Activated T-helper 2 cell treated with anti-CD3 and anti-CD28 coated beads, Interferon-gamma antibody, Interleukin-2, Interleukin-4, amounts not matched to agents 10 μg/mL and 5 μg/mL and 100 μg/mL, durations not matched to agents 14 hours and 24 hours and 36 hours (primary cell): ENCODE measurements at regions not wholly inside any gene's neighbourhood (a gene's known extent, or its start where the extent isn't known, plus 50 kb on each side); places are given as distances from the start of the nearest gene placed in this dataset.

ENCODE experiments used
- DNase-seq: peaks from one replicate; pipeline ENCODE4 v3.0.0; 2021; ENCODE audit warnings: low spot score
- H3K27ac Mint-ChIP-seq: one replicate; pipeline ENCODE4 v1.8.0; 2021; ENCODE audit warnings: mixed read lengths
- H3K27me3 Mint-ChIP-seq: one replicate; pipeline ENCODE4 v1.8.0; 2021; ENCODE audit warnings: low read depth, mixed read lengths
- H3K36me3 Mint-ChIP-seq: one replicate; pipeline ENCODE4 v1.8.0; 2021; ENCODE audit warnings: low read depth, mixed read lengths
- H3K4me1 Mint-ChIP-seq: one replicate; pipeline ENCODE4 v1.8.0; 2021; ENCODE audit warnings: low read depth, mixed read lengths
- H3K4me3 Mint-ChIP-seq: one replicate; pipeline ENCODE4 v1.8.0; 2021; ENCODE audit warnings: low read depth, mild to moderate bottlenecking, moderate library complexity, mixed read lengths
- H3K9me3 Mint-ChIP-seq: one replicate; pipeline ENCODE4 v1.8.0; 2021; ENCODE audit warnings: mixed read lengths
- intact Hi-C: fragments of 100-400 bp; cut with micrococcal nuclease; formaldehyde crosslinking; loops from one replicate; pipeline ENCODE4 v1.15.1; 2023

GRCh38 chr12:113766131-113766878, 199.8 kb downstream of the RBM19 start:
- no peaks in the 10 kb centered on the region for H3K4me1 Mint-ChIP-seq
- H3K9me3 Mint-ChIP-seq, result no peaks in the 10 kb centered on the region
- intact Hi-C loops, result no loop called here
- DNase-seq, result no peak
- H3K36me3 Mint-ChIP-seq, result no peaks in the 10 kb centered on the region
- no peak overlapping the region for H3K27ac Mint-ChIP-seq
- H3K4me3 Mint-ChIP-seq, result no peak overlapping the region
- no peaks in the 10 kb centered on the region for H3K27me3 Mint-ChIP-seq

GRCh38 chr12:113764661-113765060, 201.5 kb downstream of the RBM19 start:
- Mint-ChIP-seq H3K4me1 (no peaks in the 10 kb centered on the region), H3K27me3 (no peaks in the 10 kb centered on the region), H3K9me3 (no peaks in the 10 kb centered on the region), H3K4me3 (no peak overlapping the region), H3K27ac (no peak overlapping the region), H3K36me3 (no peaks in the 10 kb centered on the region)
- intact Hi-C loops, result no loop called here
- no peak for DNase-seq

GRCh38 chr12:113762882-113763816, 203.0 kb downstream of the RBM19 start:
- H3K4me1 Mint-ChIP-seq, result no peaks in the 10 kb centered on the region
- no peak overlapping the region for H3K4me3 Mint-ChIP-seq
- H3K27ac Mint-ChIP-seq, result no peak overlapping the region
- no peaks in the 10 kb centered on the region for H3K36me3 Mint-ChIP-seq
- no peak for DNase-seq
- no peaks in the 10 kb centered on the region for H3K9me3 Mint-ChIP-seq
- no peaks in the 10 kb centered on the region for H3K27me3 Mint-ChIP-seq
- intact Hi-C loops, result no loop called here

GRCh38 chr12:113762155-113762881, 203.8 kb downstream of the RBM19 start:
- no peaks in the 10 kb centered on the region for H3K36me3 Mint-ChIP-seq
- no peaks in the 10 kb centered on the region for H3K27me3 Mint-ChIP-seq
- H3K4me1 Mint-ChIP-seq, result no peaks in the 10 kb centered on the region
- no peak overlapping the region for H3K27ac Mint-ChIP-seq
- intact Hi-C loops, result no loop called here
- no peak overlapping the region for H3K4me3 Mint-ChIP-seq
- DNase-seq, result no peak
- no peaks in the 10 kb centered on the region for H3K9me3 Mint-ChIP-seq

GRCh38 chr12:113759135-113759534, 207.0 kb downstream of the RBM19 start:
- Mint-ChIP-seq H3K4me3 (no peak overlapping the region), H3K36me3 (no peaks in the 10 kb centered on the region), H3K27ac (no peak overlapping the region), H3K27me3 (no peaks in the 10 kb centered on the region), H3K9me3 (no peaks in the 10 kb centered on the region), H3K4me1 (no peaks in the 10 kb centered on the region)
- intact Hi-C loops, result no loop called here
- no peak for DNase-seq

GRCh38 chr12:113758165-113758924, 207.8 kb downstream of the RBM19 start:
- intact Hi-C loops, result no loop called here

GRCh38 chr12:113757221-113758002, 208.7 kb downstream of the RBM19 start:
- Mint-ChIP-seq H3K27ac (no peak overlapping the region), H3K36me3 (no peaks in the 10 kb centered on the region)

More at GRCh38 chr12:113758165-113758924, 207.8 kb downstream of the RBM19 start:
- Mint-ChIP-seq H3K27ac (no peak overlapping the region), H3K9me3 (no peaks in the 10 kb centered on the region), H3K4me1 (no peaks in the 10 kb centered on the region), H3K27me3 (no peaks in the 10 kb centered on the region), H3K36me3 (no peaks in the 10 kb centered on the region), H3K4me3 (no peak overlapping the region)
- no peak for DNase-seq

GRCh38 chr12:113756609-113757008, 209.5 kb downstream of the RBM19 start:
- Mint-ChIP-seq H3K27me3 (no peaks in the 10 kb centered on the region), H3K4me3 (no peak overlapping the region)

More at GRCh38 chr12:113757221-113758002, 208.7 kb downstream of the RBM19 start:
- Mint-ChIP-seq H3K4me3 (no peak overlapping the region), H3K4me1 (no peaks in the 10 kb centered on the region), H3K9me3 (no peaks in the 10 kb centered on the region), H3K27me3 (no peaks in the 10 kb centered on the region)
- intact Hi-C loops, result no loop called here
- no peak for DNase-seq

GRCh38 chr12:113755098-113755497, 211.0 kb downstream of the RBM19 start:
- Mint-ChIP-seq H3K4me1 (no peaks in the 10 kb centered on the region), H3K9me3 (no peaks in the 10 kb centered on the region), H3K27me3 (no peaks in the 10 kb centered on the region), H3K36me3 (no peaks in the 10 kb centered on the region), H3K4me3 (no peak overlapping the region), H3K27ac (no peak overlapping the region)
- intact Hi-C loops, result no loop called here
- DNase-seq, result no peak

More at GRCh38 chr12:113756609-113757008, 209.5 kb downstream of the RBM19 start:
- no peaks in the 10 kb centered on the region for H3K9me3 Mint-ChIP-seq
- no peak for DNase-seq
- no peaks in the 10 kb centered on the region for H3K4me1 Mint-ChIP-seq
- H3K36me3 Mint-ChIP-seq, result no peaks in the 10 kb centered on the region
- H3K27ac Mint-ChIP-seq, result no peak overlapping the region
- intact Hi-C loops, result no loop called here

GRCh38 chr12:113751513-113751912, 214.6 kb downstream of the RBM19 start:
- Mint-ChIP-seq H3K9me3 (no peaks in the 10 kb centered on the region), H3K4me1 (no peaks in the 10 kb centered on the region), H3K27ac (no peak overlapping the region), H3K36me3 (no peaks in the 10 kb centered on the region), H3K4me3 (no peak overlapping the region), H3K27me3 (no peaks in the 10 kb centered on the region)
- intact Hi-C loops, result no loop called here
- DNase-seq, result no peak

- DNase-seq, result no peak
- no peak overlapping the region for H3K4me3 Mint-ChIP-seq
- no peaks in the 10 kb centered on the region for H3K36me3 Mint-ChIP-seq
- no peak overlapping the region for H3K27ac Mint-ChIP-seq
- intact Hi-C loops, result no loop called here
- no peaks in the 10 kb centered on the region for H3K27me3 Mint-ChIP-seq
- no peaks in the 10 kb centered on the region for H3K4me1 Mint-ChIP-seq
- no peaks in the 10 kb centered on the region for H3K9me3 Mint-ChIP-seq
Measured at GRCh38 chr12:113749433-113749815, 216.7 kb downstream of the RBM19 start.
